ENCODE measurements at regions not wholly inside any gene's neighbourhood (a gene's known extent, or its start where the extent isn't known, plus 50 kb on each side); places are given as distances from the start of the nearest gene placed in this dataset.

GRCh38 chr10:22856444-22857074 lies 71.3 kb upstream of the ARMC3 start:
- TF ChIP-seq CTCF (IDR thresholded peaks at IDR 0.05; ENCODE audit: poor library complexity, severe bottlenecking), result no peak
- no peak for TF ChIP-seq RAD21 (conservative IDR thresholded peaks at IDR 0.05)
- no peak for TF ChIP-seq POLR2AphosphoS5 (IDR thresholded peaks at IDR 0.05)
- no peak for TF ChIP-seq EZH2 (IDR thresholded peaks at IDR 0.05; ENCODE audit: borderline replicate concordance, insufficient read depth, low read length, poor library complexity, severe bottlenecking)
- no peak for TF ChIP-seq EP300 (conservative IDR thresholded peaks at IDR 0.05; ENCODE audit: poor library complexity, severe bottlenecking)
- TF ChIP-seq TAF1 (IDR thresholded peaks at IDR 0.05; ENCODE audit: low read depth), result no peak
- no peak for TF ChIP-seq SMC3 (conservative IDR thresholded peaks at IDR 0.05; ENCODE audit: poor library complexity)
